Epithelial cell of proximal tubule (primary cell): ENCODE measurements at regions not wholly inside any gene's neighbourhood (a gene's known extent, or its start where the extent isn't known, plus 50 kb on each side); places are given as distances from the start of the nearest gene placed in this dataset.

Experiments
- DNase-seq: peaks from one replicate; pipeline ENCODE4 v3.0.0-alpha.2; 2011; ENCODE audit warnings: low read depth
- H3K4me3 ChIP-seq: 2 replicates; pipeline ENCODE4 v1.5.1; 2011; ENCODE audit warnings: low read depth, mild to moderate bottlenecking, low read length
- TF ChIP-seq, protein P1 (sequence below): conservative IDR thresholded peaks from 2 replicates; pipeline ENCODE4 v1.5.1; 2012; ENCODE audit warnings: low read depth, mild to moderate bottlenecking, low read length

DNA sequence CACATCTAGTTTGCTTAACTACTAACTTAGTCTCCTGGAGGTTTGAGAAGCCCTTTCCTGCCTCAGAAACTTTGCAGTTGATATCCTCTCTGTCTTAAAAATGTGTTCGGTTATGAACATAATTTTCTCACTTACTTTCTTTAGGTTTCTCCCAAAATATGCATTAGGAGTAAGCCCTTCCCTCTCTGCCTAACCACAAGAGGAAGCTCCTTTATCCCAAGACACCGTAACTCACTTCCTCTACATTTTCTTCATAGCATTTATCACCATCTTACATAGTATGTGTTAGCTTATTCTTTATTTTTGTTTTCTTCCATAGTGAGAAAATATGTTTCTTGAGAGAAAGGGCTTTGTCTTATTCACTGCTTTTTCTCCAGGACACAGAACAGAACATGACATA is 952.5 kb upstream of the ATXN8OS start:
- H3K4me3 ChIP-seq = no peak overlapping the region
- DNase-seq = no peak
- TF ChIP-seq, protein P1, sequence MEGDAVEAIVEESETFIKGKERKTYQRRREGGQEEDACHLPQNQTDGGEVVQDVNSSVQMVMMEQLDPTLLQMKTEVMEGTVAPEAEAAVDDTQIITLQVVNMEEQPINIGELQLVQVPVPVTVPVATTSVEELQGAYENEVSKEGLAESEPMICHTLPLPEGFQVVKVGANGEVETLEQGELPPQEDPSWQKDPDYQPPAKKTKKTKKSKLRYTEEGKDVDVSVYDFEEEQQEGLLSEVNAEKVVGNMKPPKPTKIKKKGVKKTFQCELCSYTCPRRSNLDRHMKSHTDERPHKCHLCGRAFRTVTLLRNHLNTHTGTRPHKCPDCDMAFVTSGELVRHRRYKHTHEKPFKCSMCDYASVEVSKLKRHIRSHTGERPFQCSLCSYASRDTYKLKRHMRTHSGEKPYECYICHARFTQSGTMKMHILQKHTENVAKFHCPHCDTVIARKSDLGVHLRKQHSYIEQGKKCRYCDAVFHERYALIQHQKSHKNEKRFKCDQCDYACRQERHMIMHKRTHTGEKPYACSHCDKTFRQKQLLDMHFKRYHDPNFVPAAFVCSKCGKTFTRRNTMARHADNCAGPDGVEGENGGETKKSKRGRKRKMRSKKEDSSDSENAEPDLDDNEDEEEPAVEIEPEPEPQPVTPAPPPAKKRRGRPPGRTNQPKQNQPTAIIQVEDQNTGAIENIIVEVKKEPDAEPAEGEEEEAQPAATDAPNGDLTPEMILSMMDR = no peak

DNA sequence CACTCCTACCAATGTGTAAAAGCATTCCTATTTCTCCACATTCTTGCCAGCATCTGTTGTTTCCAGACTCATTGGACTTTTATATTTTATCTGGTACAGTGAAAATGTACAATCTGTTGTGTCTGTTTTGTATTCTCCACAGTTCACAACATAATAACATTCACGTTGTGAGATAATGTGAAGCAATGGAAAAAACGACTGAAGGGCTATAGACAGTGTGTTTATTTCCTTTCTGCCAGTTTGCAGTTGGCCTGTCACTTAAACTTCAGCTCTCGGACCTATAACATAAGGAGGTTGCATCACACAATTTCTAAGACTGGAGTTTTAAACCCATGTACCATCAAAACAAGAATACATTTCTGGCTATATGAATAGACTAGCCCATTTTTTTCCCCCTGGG is 965.5 kb upstream of the ATXN8OS start:
- TF ChIP-seq, protein P1 = no peak
- DNase-seq = no peak
- no peak overlapping the region for H3K4me3 ChIP-seq

DNA sequence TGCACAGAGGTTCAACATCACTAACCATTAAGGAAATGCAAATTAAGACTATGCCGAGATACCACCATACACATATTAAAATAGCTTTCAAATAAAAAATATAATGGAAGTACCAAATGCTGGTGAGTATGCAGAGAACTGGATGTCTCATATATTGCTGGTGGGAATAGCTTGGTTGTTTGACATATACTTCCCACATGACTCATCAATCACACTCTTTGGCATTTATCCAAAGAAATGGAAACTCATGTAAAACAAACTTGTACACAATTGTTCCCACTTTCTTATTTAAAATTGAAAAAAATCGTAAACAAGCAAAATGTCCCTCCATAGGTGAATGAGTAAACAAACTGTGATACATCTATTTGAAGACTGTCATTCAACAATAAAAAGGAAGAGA is 982.6 kb upstream of the ATXN8OS start:
- DNase-seq = no peak
- TF ChIP-seq, protein P1 = no peak
- H3K4me3 ChIP-seq = no peak overlapping the region

DNA sequence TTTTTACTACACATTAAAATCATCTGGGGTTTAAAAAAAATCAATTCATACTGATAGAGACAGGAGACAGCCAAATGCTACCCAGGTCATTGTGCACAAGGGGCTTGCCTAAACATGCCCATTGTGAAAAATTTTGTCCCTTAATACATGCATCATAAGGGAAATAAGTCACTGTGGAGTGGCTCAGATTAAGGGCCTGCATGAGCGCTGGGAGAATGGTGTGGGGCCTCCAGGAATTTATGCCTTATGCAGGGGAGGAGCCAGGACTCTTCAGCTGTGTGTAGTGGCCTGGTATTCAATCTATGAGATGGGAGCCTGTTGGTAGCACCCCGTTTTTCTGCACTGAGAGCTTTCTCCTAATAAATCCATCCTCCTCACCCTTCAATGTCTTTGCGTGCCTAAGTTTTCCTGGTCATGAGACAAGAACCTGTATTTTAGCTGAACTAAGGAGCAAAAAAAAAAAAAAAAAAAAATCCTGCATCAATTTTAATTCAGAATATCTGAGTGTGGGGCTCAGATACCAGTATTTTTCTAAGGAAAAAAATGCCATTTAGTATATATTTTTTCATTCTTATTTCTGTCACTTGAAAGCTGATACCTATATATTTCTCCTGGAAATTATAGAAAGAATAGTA is 997.6 kb upstream of the ATXN8OS start:
- DNase-seq = no peak
- no peak overlapping the region for H3K4me3 ChIP-seq
- TF ChIP-seq, protein P1 = no peak

DNA sequence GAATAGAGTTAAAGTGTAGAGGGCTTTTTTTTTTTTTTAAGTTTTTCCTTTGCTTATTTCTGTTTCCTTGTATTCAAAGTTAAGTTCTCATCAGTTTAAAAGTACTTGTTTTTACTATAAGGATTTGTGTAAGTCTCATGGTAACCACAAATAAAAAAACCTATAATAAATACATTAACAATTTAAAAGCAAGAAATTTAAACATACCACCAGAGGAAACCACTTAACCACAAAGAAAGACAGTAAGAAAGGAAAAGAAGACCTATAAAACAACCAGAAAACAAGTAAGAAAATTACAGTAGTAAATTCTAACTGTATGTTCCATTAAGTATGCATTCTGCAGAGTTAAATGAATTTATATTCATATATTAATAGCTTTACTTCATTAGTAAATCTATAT is 999.1 kb upstream of the ATXN8OS start:
- DNase-seq = no peak
- no peak overlapping the region for H3K4me3 ChIP-seq
- TF ChIP-seq, protein P1 = no peak

DNA sequence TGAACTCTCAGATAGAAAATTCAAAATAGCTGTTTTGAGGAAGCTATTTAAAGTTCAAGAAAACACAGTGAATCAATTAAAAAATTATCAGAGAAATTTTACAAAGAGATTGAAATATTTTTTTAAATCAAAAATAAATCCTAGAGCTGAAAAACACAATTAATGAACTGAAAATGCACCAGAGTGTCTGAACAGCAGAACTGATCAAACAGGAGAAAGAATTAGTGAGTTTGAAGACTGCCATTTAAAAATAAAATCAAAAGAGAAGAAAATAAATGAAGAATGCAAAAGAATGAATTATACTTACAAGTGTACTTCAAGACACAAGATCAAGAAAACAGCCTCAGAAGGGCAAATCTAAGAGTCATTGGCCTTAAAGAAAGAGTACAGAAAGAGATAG is 1000.2 kb upstream of the ATXN8OS start:
- DNase-seq = no peak
- TF ChIP-seq, protein P1 = no peak
- no peak overlapping the region for H3K4me3 ChIP-seq

DNA sequence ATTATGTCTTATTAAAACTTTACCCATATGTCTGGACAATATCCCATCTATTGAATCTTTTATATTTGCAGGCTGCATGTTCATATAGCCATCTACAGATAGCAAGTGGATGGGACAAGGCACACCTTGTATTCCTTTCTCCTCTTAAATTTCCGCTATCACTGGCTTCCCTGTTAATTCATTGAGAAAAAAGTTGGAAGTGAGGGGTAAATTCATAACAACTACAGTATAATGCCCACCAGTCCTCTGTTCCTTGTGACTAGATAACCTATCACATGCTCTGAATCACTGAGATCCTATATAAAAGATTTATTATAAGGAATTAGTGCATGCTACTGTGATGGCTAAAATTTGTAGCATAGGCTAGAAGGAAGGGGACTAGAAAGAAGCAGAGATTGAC is 1005.8 kb upstream of the ATXN8OS start:
- TF ChIP-seq, protein P1 = no peak
- H3K4me3 ChIP-seq = no peak overlapping the region
- DNase-seq = no peak
